ENCODE measurements at regions not wholly inside any gene's neighbourhood (a gene's known extent, or its start where the extent isn't known, plus 50 kb on each side); places are given as distances from the start of the nearest gene placed in this dataset.
"Not testable (repeated sequence)": the region's sequence is repeated elsewhere in the genome, so short reads cannot be mapped to it uniquely, and the experiment has no call there.

GRCh38 chr10:43854007-43854406 lies 205.3 kb upstream of the ZNF32 start:
- DNase-seq (ENCODE audit: low read depth), result peak; percentile 29

DNA sequence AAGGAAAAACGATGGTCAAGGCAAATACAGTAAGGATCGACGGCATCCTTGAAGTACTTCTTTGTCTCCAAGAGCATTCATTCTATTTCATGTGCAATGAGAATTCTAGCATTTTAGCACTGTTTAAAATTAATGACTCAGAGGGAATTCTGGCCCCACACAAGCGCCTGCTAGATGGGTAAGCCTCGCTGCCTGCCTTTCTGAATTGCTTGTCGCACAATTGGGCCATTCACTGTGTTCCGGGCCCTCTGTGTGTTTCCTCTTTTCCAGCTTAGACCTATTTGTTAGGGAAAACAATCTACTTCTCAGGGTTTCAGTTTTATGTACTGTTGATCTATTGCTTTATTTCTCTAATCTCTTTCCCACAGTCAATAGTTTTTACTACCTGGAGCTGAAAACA lies 204.7 kb upstream of the ZNF32 start:
- DNase-seq (ENCODE audit: low read depth), result no peak

GRCh38 chr10:43852644-43853214 lies 204.0 kb upstream of the ZNF32 start:
- DNase-seq (ENCODE audit: low read depth), result no peak

DNA sequence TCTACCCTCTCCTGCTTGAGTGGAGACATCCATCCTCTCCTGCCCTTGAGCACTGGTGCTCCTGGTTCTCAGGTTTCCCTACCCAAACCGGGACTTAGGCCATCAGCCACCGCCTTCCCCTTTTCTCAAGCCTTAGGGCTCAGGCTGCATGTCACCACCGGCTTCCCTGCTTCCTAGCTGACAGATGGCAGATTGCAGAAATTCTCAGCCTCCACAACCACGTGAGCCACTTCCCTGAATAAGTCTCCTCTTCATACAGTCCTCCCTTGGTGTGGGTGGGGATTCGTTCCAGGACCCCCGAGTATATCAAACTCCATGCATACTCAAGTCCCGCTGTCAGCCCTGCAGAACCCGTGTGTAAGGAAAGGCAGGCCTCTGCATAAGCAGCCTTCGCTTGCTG lies 203.5 kb upstream of the ZNF32 start:
- no peak for DNase-seq (ENCODE audit: low read depth)

DNA sequence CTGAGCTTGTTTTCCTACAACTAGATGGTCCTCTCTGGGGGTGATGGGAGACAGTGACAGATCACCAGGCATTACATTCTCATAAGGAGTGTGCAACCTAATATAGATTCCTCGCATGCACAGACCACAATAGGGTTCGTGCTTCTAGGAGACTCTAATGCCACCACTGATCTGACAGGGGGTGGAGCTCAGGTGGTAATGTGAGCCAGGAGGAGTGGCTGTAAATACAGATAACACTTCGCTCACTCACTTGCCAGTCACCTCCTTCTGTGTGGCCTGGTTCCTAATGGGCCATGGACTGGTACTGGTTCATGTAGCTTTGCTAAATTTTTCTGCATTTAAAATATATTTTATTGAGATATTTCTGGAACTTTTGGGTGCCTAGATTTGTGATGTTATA lies 202.3 kb upstream of the ZNF32 start:
- no peak for DNase-seq (ENCODE audit: low read depth)

- no peak for DNase-seq (ENCODE audit: low read depth)
Observed at GRCh38 chr10:43849551-43849950, 200.9 kb upstream of the ZNF32 start.

DNA sequence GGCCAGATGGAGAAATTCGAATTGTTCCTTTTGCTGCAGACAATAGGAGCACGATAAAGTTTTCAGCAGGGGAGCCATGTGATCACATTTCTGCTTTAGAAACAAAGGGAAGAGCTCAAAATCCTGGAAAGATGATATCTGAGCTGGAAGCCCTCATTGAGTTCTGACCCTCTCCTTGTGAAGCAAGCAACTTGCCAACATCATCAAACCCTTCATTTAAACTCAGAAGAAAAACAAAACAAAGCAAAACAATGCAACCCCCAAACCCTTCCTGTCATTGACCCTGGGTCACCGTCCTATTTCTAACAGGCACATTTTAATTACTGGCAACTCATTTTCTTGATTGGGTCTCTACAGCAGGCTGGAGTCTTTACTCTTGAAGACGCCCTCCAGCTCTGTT lies 198.3 kb upstream of the ZNF32 start:
- DNase-seq (ENCODE audit: low read depth), result no peak

GRCh38 chr10:43846187-43846680 lies 197.6 kb upstream of the ZNF32 start:
- peak; percentile 79 for DNase-seq (ENCODE audit: low read depth)

- DNase-seq (ENCODE audit: low read depth), result no peak
Observed at GRCh38 chr10:43845121-43845520, 196.4 kb upstream of the ZNF32 start.

- DNase-seq (ENCODE audit: low read depth), result no peak
Observed at GRCh38 chr10:43844221-43844620, 195.5 kb upstream of the ZNF32 start.

GRCh38 chr10:43843321-43844101 lies 194.8 kb upstream of the ZNF32 start:
- peak; percentile 52 for DNase-seq (ENCODE audit: low read depth)

GRCh38 chr10:43842496-43842895 lies 193.8 kb upstream of the ZNF32 start:
- DNase-seq (ENCODE audit: low read depth), result no peak

DNA sequence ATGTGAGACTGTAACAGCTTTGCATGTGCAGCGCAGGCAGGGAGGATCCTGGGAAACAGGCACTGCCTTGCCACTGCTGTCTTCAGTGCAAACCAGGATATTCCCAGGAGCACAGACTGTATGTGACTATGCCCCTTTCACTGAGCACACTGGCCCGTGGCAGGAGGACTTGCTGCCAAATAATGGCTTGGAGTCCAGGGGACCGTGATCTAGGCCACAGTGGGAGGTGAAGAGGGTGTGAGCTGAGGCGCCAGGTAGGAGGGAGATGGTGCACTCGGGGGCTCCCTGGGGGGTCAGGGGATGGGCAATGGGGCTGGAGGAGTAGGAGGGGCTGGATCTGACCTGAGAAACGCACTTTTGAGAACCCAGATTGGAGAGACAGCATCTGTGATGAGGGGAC lies 193.4 kb upstream of the ZNF32 start:
- DNase-seq (ENCODE audit: low read depth), result no peak

DNA sequence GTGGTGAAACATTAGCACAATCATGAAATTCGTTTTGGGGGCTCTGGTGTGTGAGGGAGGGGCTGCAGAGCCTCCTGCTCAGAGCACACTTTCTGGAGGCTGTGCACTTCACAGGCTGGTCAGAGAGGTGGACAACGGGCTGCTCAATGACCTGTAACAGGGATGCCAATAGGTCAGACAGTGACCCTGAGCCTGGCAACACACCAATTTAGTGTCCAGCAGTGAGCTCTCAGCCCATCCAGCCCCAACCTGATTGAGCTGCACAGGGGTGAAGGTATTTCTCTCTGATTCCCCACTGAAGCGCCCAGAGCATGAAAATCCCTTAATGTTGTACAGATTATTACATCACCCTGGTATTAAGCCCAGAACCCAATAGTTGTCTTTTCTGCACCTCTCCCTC lies 191.3 kb upstream of the ZNF32 start:
- no peak for DNase-seq (ENCODE audit: low read depth)

DNA sequence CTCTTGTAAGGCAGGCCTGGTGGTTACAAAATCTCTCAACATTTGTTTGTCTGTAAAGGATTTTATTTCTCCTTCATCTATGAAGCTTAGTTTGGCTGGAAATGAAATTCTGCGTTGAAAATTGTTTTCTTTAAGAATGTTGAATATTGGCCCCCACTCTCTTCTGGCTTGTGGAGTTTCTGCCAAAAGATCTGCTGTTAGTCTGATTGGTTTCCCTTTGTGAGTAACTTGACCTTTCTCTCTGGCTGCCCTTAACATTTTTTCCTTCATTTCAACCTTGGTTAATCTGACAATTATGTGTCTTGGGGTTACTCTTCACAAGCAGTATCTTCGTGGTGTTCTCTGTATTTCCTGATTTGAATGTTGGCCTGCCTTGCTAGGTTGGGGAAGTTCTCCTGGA lies 186.1 kb upstream of the ZNF32 start:
- not testable (repeated sequence) for DNase-seq (ENCODE audit: low read depth)

DNA sequence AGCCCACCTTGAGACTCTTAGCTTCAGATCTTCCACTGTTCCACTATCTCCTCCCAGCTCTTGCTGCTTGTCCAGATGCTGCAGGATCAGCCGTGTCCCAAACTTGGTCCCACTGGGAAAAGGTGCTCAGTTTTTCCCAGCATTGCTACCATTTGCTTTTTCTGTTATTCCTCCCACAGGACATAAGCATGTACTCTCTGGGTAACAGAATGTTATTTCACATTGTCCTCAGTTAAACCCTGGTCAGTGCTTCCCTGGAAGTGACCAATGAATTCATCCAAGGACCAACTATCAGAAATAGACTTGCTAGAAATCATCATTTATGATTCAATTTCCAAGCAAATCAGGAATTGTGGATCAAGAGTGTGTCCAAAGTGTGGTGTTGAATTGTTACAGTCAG lies 179.2 kb upstream of the ZNF32 start:
- no peak for DNase-seq (ENCODE audit: low read depth)

DNA sequence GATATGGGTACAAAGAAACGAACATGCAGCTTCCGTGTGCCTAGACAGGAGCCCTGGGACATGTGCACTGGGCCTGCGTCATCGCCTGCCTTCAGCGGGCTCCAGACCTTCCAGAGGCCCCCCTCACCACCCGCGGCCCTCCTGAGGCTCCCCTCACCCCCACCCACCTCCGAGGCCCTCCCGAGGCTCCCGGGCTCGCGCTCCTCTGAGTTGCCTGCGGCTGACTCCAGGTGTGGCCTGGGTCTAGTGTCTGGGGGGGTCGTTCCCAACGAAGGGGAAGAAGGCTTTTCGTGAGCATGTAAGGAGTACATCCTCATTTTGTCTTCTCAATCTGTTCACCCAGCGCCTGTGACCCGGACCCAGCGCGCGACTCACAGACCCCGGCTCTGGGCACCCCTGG lies 177.3 kb upstream of the ZNF32 start:
- DNase-seq (ENCODE audit: low read depth), result no peak

- DNase-seq (ENCODE audit: low read depth), result no peak
Observed at GRCh38 chr10:43825421-43825820, 176.7 kb upstream of the ZNF32 start.

DNA sequence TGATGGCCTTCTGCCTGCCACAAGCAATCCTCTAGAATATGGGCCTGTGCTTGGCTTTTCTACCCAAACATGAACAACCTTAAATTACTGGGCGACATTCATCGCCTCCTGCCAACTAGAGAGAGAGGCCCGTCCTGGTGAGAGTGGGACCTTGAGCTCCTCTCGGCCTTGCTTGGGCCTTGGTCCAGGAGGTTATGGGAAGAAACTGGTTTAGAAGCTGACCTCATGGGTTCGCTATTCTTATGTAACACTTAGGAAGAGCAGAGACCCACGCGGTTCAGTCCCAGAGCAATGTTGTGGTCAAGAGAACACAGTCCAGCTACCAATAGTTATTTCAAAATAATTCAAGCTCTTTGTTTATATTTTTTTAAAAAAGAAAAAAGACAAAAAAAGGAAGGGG lies 176.3 kb upstream of the ZNF32 start:
- peak; percentile 94 for DNase-seq (ENCODE audit: low read depth)

GRCh38 chr10:43822631-43823580 lies 174.2 kb upstream of the ZNF32 start:
- no peak for DNase-seq (ENCODE audit: low read depth)

GRCh38 chr10:43821103-43821502 lies 172.4 kb upstream of the ZNF32 start:
- no peak for DNase-seq (ENCODE audit: low read depth)

DNA sequence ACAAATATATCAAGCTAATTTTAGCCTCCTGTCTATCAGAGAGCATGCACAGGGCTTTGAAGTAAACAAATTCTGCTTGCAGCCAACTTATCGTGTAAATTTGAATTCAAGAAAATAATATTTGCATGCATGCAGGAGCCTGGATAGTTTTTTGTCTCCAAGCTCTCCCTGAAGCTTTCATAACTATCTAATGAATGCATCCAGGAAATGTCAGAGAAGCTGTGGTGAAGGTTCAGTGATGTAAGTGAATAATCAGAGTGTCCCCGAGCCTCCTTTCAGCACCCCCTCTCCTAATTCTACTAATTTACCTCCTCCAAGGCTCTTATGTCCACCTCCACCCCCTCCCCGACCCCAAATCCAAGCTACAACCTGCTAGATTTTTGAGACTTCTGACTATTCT lies 172.0 kb upstream of the ZNF32 start:
- no peak for DNase-seq (ENCODE audit: low read depth)
